CD8-positive, alpha-beta memory T cell (primary cell): ENCODE measurements at regions not wholly inside any gene's neighbourhood (a gene's known extent, or its start where the extent isn't known, plus 50 kb on each side); places are given as distances from the start of the nearest gene placed in this dataset.
"Not testable (repeated sequence)": the region's sequence is repeated elsewhere in the genome, so short reads cannot be mapped to it uniquely, and the experiment has no call there.

Experiments
- CTCF ChIA-PET: fragments of 350-600 bp; sonication (Branson Sonifier 250); formaldehyde crosslinking; loops from one replicate; lab custom pipeline; 2021; ENCODE audit warnings: antibody characterized with exemption; lab: Charles Lee
- POLR2A ChIA-PET: fragments of 350-600 bp; sonication (Branson Sonifier 250); formaldehyde crosslinking; loops from one replicate; lab custom pipeline; 2021; ENCODE audit warnings: antibody characterized with exemption; lab: Charles Lee
- DNase-seq, 5 donors: peaks; one replicate each; pipeline versions ENCODE4 v3.0.0 to v3.0.0-alpha.2; 2020 to 2022; ENCODE audit warnings: mixed read lengths in 1 of 5
- H3K27ac ChIP-seq: one replicate; pipeline ENCODE4 v1.7.0; 2013; ENCODE audit warnings: low read depth, mild to moderate bottlenecking, low read length, moderate library complexity
- H3K27me3 ChIP-seq: 2 replicates; pipeline ENCODE4 v1.7.0; 2013; ENCODE audit warnings: low read length, mild to moderate bottlenecking; ENCODE audit not compliant: insufficient read depth, poor library complexity, severe bottlenecking
- H3K36me3 ChIP-seq: 2 replicates; pipeline ENCODE4 v1.7.0; 2013; ENCODE audit warnings: mild to moderate bottlenecking, low read length, moderate library complexity; ENCODE audit not compliant: insufficient read depth
- H3K4me1 ChIP-seq: 2 replicates; pipeline ENCODE4 v1.7.0; 2013; ENCODE audit warnings: mild to moderate bottlenecking, low read length, moderate library complexity; ENCODE audit not compliant: insufficient read depth
- H3K4me3 ChIP-seq: 2 replicates; pipeline ENCODE4 v1.7.0; 2013; ENCODE audit warnings: mild to moderate bottlenecking, low read length
- H3K9me3 ChIP-seq: 2 replicates; pipeline ENCODE4 v1.7.0; 2013; ENCODE audit warnings: mild to moderate bottlenecking, low read length
- H3K27ac Mint-ChIP-seq, 8 donors: one replicate each; pipeline ENCODE4 v1.8.0; 2020 to 2021; ENCODE audit warnings: mixed read lengths in 8 of 8, mild to moderate bottlenecking in 6 of 8, inconsistent platforms in 3 of 8, moderate library complexity in 3 of 8
- H3K27me3 Mint-ChIP-seq, 2 donors: one replicate each; pipeline ENCODE4 v1.8.0; 2020 to 2021; ENCODE audit warnings: mixed read lengths in 2 of 2, mild to moderate bottlenecking in 1 of 2, moderate library complexity in 1 of 2
- H3K36me3 Mint-ChIP-seq, 3 donors: one replicate each; pipeline ENCODE4 v1.8.0; 2020 to 2021; ENCODE audit warnings: mixed read lengths in 3 of 3, inconsistent platforms in 1 of 3, mild to moderate bottlenecking in 1 of 3
- H3K4me1 Mint-ChIP-seq, 3 donors: one replicate each; pipeline ENCODE4 v1.8.0; 2020 to 2021; ENCODE audit warnings: mixed read lengths in 3 of 3, inconsistent platforms in 1 of 3, mild to moderate bottlenecking in 1 of 3
- H3K4me3 Mint-ChIP-seq, 7 donors: one replicate each; pipeline ENCODE4 v1.8.0; 2020 to 2021; ENCODE audit warnings: mixed read lengths in 7 of 7, mild to moderate bottlenecking in 6 of 7, moderate library complexity in 4 of 7, inconsistent platforms in 2 of 7
- H3K9me3 Mint-ChIP-seq, 5 donors: one replicate each; pipeline ENCODE4 v1.8.0; 2020 to 2022; ENCODE audit warnings: mixed read lengths in 5 of 5, mild to moderate bottlenecking in 3 of 5, moderate library complexity in 2 of 5, inconsistent platforms in 1 of 5

- Mint-ChIP-seq H3K4me3 (no peak overlapping the region), H3K27ac (no peak overlapping the region)
Measured at GRCh38 chr7:9328296-9328695, 894.9 kb downstream of the NXPH1 start.

GRCh38 chr7:9349625-9350024 lies 916.2 kb downstream of the NXPH1 start:
- Mint-ChIP-seq H3K4me3 (no peak overlapping the region), H3K36me3 (no peaks in the 10 kb centered on the region), H3K9me3 (peaks cover 0 to 10% (median 4%) of the 10 kb centered on the region in 5 donors), H3K27ac (no peak overlapping the region), H3K27me3 (no peaks in the 10 kb centered on the region), H3K4me1 (no peaks in the 10 kb centered on the region)
- Histone ChIP-seq H3K27me3 (no peaks in the 10 kb centered on the region), H3K27ac (no peak overlapping the region), H3K9me3 (no peaks in the 10 kb centered on the region), H3K4me1 (no peaks in the 10 kb centered on the region), H3K4me3 (no peak overlapping the region), H3K36me3 (no peaks in the 10 kb centered on the region)
- ChIA-PET CTCF (no interaction called here), POLR2A (no interaction called here)
- no peak for DNase-seq

More at GRCh38 chr7:9328296-9328695, 894.9 kb downstream of the NXPH1 start:
- Mint-ChIP-seq H3K9me3 (peaks cover 0 to 24% (median 4%) of the 10 kb centered on the region in 5 donors), H3K27me3 (no peaks in the 10 kb centered on the region), H3K4me1 (no peaks in the 10 kb centered on the region), H3K36me3 (no peaks in the 10 kb centered on the region)
- no peaks in the 10 kb centered on the region for H3K9me3 ChIP-seq
- H3K4me1 ChIP-seq = no peaks in the 10 kb centered on the region
- no peak for DNase-seq
- no peak overlapping the region for H3K4me3 ChIP-seq
- ChIA-PET POLR2A (no interaction called here), CTCF (no interaction called here)
- H3K36me3 ChIP-seq = no peaks in the 10 kb centered on the region
- H3K27me3 ChIP-seq = no peaks in the 10 kb centered on the region
- no peak overlapping the region for H3K27ac ChIP-seq

- ChIA-PET CTCF (no interaction called here), POLR2A (no interaction called here)
- Mint-ChIP-seq H3K27me3 (no peaks in the 10 kb centered on the region), H3K9me3 (peaks cover 10 to 33% (median 25%) of the 10 kb centered on the region in 5 donors), H3K4me3 (no peak overlapping the region), H3K36me3 (no peaks in the 10 kb centered on the region), H3K27ac (no peak overlapping the region), H3K4me1 (no peaks in the 10 kb centered on the region)
- no peak overlapping the region for H3K27ac ChIP-seq
- no peaks in the 10 kb centered on the region for H3K36me3 ChIP-seq
- H3K27me3 ChIP-seq = no peaks in the 10 kb centered on the region
- no peaks in the 10 kb centered on the region for H3K4me1 ChIP-seq
- DNase-seq = no peak
- H3K4me3 ChIP-seq = no peak overlapping the region
- H3K9me3 ChIP-seq = peaks cover 12% of the 10 kb centered on the region
Measured at GRCh38 chr7:9391221-9391620, 957.8 kb downstream of the NXPH1 start.

GRCh38 chr7:9391984-9392383 lies 958.6 kb downstream of the NXPH1 start:
- Mint-ChIP-seq H3K4me1 (no peaks in the 10 kb centered on the region), H3K9me3 (peaks cover 5 to 33% (median 22%) of the 10 kb centered on the region in 5 donors), H3K27me3 (no peaks in the 10 kb centered on the region), H3K4me3 (no peak overlapping the region), H3K36me3 (no peaks in the 10 kb centered on the region), H3K27ac (no peak overlapping the region)
- Histone ChIP-seq H3K27ac (no peak overlapping the region), H3K9me3 (peaks cover 12% of the 10 kb centered on the region), H3K4me3 (no peak overlapping the region), H3K36me3 (no peaks in the 10 kb centered on the region), H3K4me1 (no peaks in the 10 kb centered on the region), H3K27me3 (no peaks in the 10 kb centered on the region)
- no peak for DNase-seq
- CTCF ChIA-PET = no interaction called here
- POLR2A ChIA-PET = no interaction called here

GRCh38 chr7:9404386-9404785 lies 971.0 kb downstream of the NXPH1 start:
- H3K4me3 ChIP-seq, H3K27ac Mint-ChIP-seq, H3K27me3 ChIP-seq, POLR2A ChIA-PET, H3K27ac ChIP-seq, H3K36me3 Mint-ChIP-seq, H3K9me3 ChIP-seq, H3K36me3 ChIP-seq, H3K4me1 ChIP-seq, DNase-seq, H3K27me3 Mint-ChIP-seq, CTCF ChIA-PET, H3K4me3 Mint-ChIP-seq, H3K4me1 Mint-ChIP-seq: not testable (repeated sequence)
- H3K9me3 Mint-ChIP-seq = peaks cover 0 to 14% (median 1%) of the 10 kb centered on the region in 5 donors

- Histone ChIP-seq H3K4me3 (no peak overlapping the region), H3K9me3 (no peaks in the 10 kb centered on the region), H3K36me3 (no peaks in the 10 kb centered on the region), H3K27ac (no peak overlapping the region), H3K4me1 (no peaks in the 10 kb centered on the region), H3K27me3 (no peaks in the 10 kb centered on the region)
- Mint-ChIP-seq H3K27ac (no peak overlapping the region), H3K27me3 (no peaks in the 10 kb centered on the region), H3K9me3 (peaks cover 0 to 14% (median 0%) of the 10 kb centered on the region in 5 donors), H3K4me3 (no peak overlapping the region), H3K36me3 (no peaks in the 10 kb centered on the region), H3K4me1 (no peaks in the 10 kb centered on the region)
- POLR2A ChIA-PET = no interaction called here
- CTCF ChIA-PET = no interaction called here
- DNase-seq = no peak
Measured at GRCh38 chr7:9407816-9408215, 974.4 kb downstream of the NXPH1 start.

GRCh38 chr7:9453521-9453920 lies 1020.1 kb downstream of the NXPH1 start:
- H3K9me3 ChIP-seq = no peaks in the 10 kb centered on the region
- Mint-ChIP-seq H3K4me1 (no peaks in the 10 kb centered on the region), H3K36me3 (no peaks in the 10 kb centered on the region), H3K27ac (no peak overlapping the region), H3K27me3 (peaks cover 0 to 1% of the 10 kb centered on the region in 2 donors), H3K4me3 (no peak overlapping the region), H3K9me3 (peaks cover 4 to 16% (median 4%) of the 10 kb centered on the region in 5 donors)
- ChIA-PET CTCF (no interaction called here), POLR2A (no interaction called here)
- H3K4me3 ChIP-seq = no peak overlapping the region
- H3K4me1 ChIP-seq = no peaks in the 10 kb centered on the region
- no peaks in the 10 kb centered on the region for H3K27me3 ChIP-seq
- DNase-seq = no peak
- no peak overlapping the region for H3K27ac ChIP-seq
- H3K36me3 ChIP-seq = no peaks in the 10 kb centered on the region

GRCh38 chr7:9488555-9488954 lies 1055.1 kb downstream of the NXPH1 start:
- no peak overlapping the region for H3K4me3 ChIP-seq
- POLR2A ChIA-PET = no interaction called here
- Mint-ChIP-seq H3K9me3 (peaks cover 5 to 50% (median 22%) of the 10 kb centered on the region in 5 donors), H3K4me1 (no peaks in the 10 kb centered on the region), H3K27me3 (peaks cover 0 to 1% of the 10 kb centered on the region in 2 donors), H3K36me3 (no peaks in the 10 kb centered on the region), H3K4me3 (no peak overlapping the region), H3K27ac (no peak overlapping the region)
- CTCF ChIA-PET = no interaction called here
- H3K36me3 ChIP-seq = no peaks in the 10 kb centered on the region
- H3K9me3 ChIP-seq = no peaks in the 10 kb centered on the region
- H3K27me3 ChIP-seq = no peaks in the 10 kb centered on the region
- H3K4me1 ChIP-seq = no peaks in the 10 kb centered on the region
- no peak overlapping the region for H3K27ac ChIP-seq
- no peak for DNase-seq

- H3K27me3 Mint-ChIP-seq = no peaks in the 10 kb centered on the region
Measured at GRCh38 chr7:9498303-9498702, 1064.9 kb downstream of the NXPH1 start.

More at GRCh38 chr7:9498303-9498702, 1064.9 kb downstream of the NXPH1 start:
- no peak overlapping the region for H3K4me3 ChIP-seq
- ChIA-PET POLR2A (no interaction called here), CTCF (no interaction called here)
- no peaks in the 10 kb centered on the region for H3K4me1 Mint-ChIP-seq
- H3K36me3 ChIP-seq = no peaks in the 10 kb centered on the region
- no peak overlapping the region for H3K27ac Mint-ChIP-seq
- H3K4me1 ChIP-seq = no peaks in the 10 kb centered on the region
- DNase-seq = no peak
- H3K36me3 Mint-ChIP-seq = no peaks in the 10 kb centered on the region
- no peak overlapping the region for H3K27ac ChIP-seq
- H3K9me3 Mint-ChIP-seq = peaks cover 0 to 30% (median 3%) of the 10 kb centered on the region in 5 donors
- H3K9me3 ChIP-seq = no peaks in the 10 kb centered on the region
- H3K4me3 Mint-ChIP-seq = no peak overlapping the region
- H3K27me3 ChIP-seq = no peaks in the 10 kb centered on the region
